LoVo (cell line): ENCODE measurements at regions not wholly inside any gene's neighbourhood (a gene's known extent, or its start where the extent isn't known, plus 50 kb on each side); places are given as distances from the start of the nearest gene placed in this dataset.
A peak's percentile ranks its signal among the peaks of the same experiment; 100 is the strongest.
"Not testable (repeated sequence)": the region's sequence is repeated elsewhere in the genome, so short reads cannot be mapped to it uniquely, and the experiment has no call there.

ENCODE experiments used
- DNase-seq: peaks from one replicate; pipeline ENCODE4 v3.0.0-alpha.2; 2016; ENCODE audit warnings: low spot score

DNA sequence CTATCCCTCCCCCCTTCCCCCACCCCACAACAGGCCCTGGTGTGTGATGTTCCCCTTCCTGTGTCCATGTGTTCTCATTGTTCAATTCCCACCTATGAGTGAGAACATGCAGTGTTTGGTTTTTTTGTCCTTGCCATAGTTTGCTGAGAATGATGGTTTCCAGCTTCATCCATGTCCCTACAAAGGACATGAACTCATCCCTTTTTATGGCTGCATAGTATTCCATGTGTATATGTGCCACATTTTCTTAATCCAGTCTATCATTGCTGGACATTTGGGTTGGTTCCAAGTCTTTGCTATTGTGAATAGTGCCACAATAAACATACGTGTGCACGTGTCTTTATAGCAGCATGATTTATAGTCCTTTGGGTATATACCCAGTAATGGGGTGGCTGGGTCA is 52.3 kb upstream of the MAN1A2 start:
- not testable (repeated sequence) for DNase-seq

DNA sequence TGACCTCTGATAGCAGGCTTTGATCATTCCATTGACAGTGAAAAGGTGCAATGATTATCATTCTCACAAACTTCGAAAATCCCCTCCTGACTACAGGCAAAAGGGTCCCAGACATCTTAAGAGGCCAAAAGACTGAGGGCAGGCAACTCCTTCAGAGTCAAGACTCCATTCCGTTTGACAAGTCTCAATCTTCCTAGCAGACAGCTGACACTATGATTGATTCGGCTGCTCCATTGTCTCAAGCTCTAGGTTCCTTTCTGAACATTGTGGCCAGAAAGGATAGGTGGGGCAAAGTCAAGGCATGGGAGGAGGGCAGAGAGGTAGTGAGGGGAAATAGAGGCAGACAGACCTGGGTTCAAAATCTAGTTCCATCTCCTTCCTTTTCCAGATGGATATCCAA is 53.7 kb upstream of the MAN1A2 start:
- DNase-seq, result no peak

DNA sequence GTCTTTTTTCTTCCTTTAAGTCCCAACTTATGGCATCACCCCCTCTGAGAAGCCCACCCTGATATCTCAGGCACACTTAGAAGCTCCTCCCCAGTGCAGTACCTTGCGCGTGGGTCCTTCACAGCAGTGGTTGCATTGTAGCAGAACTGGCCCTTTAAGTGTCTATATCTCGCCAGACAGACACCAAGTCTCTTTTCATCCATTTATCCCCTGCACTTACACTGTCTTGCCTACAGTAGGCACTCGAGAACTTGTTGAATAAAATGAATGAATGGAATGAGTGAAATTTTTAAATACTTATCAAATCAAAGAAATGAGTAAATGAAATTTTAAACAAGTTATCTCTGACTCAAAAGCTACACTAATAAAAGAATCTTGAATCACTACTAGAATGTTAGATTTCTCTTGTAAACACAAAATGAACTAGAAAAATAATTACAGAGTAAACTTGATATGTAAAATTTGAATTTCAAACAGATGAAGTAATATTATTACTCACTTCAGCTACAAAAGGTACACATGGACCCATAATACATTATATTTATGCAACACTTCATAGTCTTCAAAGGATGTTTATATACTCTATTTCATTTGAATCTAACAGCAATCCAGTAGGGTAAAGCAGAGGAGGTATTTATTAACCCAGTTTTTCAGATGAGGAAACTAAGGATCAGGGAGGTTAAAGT is 54.7 kb upstream of the MAN1A2 start:
- DNase-seq, result peak; percentile 24

DNA sequence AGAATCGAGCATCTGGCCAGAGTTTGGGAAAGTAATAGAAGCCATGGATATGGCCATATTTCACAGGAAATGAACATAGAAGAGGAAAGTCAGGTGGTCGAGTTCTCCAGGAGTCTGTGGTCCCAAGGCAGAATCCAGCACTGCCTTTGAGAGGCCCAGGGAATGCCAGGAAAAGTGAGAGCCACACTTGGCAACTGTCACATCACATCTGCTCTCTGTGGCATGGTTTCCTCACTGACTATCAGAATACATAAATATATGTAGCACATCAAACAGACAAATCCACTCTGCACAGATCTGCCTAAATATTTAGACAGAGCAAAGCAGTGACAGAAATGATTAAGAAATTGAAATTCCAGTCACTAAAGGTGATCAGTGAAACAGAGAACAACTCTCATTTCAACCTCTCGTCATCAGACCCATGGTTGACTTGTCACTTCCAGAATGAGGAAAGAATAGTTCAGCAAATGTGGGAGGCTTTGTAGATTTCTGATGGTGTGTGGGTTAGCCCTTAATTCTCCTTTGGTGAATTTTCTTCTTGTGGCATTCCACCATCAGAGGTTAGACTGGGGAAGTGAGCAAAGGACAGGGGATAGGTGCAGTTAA is 58.8 kb upstream of the MAN1A2 start:
- DNase-seq, result no peak

DNA sequence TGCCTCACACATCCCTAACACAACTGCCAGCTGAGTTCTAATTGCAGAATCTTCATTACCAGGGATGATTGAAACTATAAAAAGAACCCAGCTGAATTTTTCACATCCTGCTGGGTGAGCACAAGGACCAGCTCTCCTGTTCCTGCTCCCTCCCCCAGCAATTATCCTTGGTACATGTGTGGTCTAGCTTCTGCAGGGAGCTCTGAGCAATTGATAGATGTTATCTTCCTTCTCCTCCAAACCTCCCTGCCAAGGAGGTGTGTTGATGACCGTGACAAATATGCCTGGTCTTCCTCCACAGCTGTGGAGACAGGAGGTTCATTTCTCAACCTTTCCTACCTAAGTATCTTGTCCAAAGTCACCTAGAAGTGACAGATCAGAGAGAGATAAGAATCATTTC is 65.3 kb upstream of the MAN1A2 start:
- no peak for DNase-seq

DNA sequence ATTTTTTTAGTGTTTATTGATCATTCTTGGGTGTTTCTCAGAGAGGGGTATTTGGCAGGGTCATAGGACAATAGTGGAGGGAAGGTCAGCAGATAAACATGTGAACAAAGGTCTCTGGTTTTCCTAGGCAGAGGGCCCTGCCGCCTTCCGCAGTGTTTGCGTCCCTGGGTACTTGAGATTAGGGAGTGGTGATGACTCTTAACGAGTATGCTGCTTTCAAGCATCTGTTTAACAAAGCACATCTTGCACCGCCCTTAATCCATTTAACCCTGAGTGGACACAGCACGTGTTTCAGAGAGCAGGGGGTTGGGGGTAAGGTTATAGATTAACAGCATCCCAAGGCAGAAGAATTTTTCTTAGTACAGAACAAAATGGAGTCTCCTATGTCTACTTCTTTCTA is 67.1 kb upstream of the MAN1A2 start:
- DNase-seq, result not testable (repeated sequence)

DNA sequence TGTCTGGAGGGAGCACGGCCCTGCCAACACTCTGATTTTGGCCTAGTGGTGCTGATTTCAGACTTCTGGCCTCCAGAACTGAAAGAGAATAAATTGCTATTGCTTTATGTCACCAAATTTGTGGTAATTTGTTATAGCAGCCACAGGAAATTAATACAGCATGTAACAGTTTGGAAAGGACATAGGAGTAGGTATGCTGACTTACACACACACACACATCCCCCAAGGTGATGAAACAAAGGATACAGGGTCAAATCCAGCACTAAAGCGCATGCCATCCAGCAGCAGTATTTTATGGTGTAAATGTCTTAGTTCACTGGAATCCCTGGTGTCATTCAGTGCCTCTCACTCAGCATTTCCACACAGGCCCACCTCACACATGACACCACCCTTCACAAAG is 72.2 kb upstream of the MAN1A2 start:
- no peak for DNase-seq

DNA sequence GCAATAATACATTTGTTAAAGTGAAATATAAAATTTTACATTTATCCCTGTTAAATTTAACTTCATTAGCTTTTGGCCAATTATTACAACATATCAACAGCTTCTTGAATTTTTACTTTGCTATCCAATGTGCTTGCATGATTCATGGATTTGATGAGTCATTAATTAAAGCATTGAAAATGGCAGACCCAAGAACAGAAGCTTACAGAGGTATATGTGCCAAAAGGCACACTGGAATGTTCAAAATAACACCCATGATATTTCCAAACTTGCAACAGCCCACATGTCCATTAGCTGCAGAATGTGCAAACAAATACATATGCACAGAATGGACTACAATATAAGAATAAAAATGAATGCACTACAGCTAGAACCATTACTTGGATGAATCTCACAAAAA is 76.4 kb upstream of the MAN1A2 start:
- no peak for DNase-seq

DNA sequence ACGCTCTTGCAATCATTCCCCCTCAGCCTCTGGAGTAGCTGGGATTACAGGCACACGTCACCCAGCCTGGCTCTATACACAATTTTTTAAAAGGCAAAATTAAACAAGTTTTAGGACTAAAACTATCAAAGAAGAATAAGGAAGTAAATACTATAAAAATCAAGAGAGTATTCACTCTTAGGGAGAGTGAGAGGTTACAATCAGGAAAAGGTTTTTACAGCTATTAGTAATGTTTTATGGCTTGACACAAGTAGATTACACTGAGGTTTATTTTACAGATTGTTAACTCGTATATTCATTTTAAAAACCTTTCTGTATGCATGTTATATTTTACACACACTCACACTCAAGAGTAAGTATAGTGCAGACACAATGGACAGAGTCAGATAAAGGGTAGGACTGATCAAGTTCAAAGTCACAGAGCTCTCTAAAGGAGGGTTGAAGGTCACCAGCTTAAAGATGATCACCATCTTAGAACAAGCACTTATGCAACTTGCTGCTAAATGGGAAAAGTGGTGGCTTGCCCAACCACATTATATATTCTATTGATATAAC is 77.9 kb upstream of the MAN1A2 start:
- peak; percentile 29 for DNase-seq

DNA sequence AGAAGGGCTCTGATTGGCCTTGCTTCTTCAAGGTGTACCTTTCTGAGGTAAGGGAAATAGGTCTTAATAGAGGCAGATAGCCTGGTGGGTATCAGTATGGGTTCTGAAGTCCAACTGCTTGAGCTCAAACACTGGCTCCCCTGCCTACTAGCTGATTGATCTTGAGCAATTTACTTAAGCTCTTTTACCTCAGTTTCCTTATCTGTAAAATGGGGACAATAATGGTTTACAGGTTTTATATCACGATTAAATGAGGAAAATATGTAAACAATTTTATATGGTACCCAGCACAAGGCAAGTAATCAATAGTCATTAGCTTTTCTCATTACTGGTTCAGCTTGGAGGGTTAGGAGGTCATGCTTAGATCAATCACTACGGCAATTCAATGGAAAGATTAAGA is 75.8 kb upstream of the VTCN1 start:
- no peak for DNase-seq

DNA sequence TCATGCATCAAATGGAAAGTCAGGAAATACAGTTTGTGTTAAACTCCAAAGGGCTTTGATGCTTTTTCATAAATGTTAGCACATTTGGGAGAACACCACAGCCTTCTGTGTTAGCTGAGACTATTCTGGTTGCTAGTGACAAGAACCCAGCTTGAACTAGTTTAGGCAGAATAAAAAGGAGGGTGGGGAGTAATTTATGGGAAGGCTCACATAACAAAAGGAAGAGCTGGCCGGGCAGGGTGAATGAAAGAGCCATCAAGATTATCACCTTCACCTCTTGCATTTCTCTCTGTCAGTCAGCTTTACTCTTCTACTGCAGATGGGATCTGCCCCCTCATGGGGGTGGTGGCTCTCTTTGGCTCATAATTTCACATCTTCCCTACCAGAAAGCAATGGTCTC is 75.4 kb upstream of the VTCN1 start:
- DNase-seq, result no peak

DNA sequence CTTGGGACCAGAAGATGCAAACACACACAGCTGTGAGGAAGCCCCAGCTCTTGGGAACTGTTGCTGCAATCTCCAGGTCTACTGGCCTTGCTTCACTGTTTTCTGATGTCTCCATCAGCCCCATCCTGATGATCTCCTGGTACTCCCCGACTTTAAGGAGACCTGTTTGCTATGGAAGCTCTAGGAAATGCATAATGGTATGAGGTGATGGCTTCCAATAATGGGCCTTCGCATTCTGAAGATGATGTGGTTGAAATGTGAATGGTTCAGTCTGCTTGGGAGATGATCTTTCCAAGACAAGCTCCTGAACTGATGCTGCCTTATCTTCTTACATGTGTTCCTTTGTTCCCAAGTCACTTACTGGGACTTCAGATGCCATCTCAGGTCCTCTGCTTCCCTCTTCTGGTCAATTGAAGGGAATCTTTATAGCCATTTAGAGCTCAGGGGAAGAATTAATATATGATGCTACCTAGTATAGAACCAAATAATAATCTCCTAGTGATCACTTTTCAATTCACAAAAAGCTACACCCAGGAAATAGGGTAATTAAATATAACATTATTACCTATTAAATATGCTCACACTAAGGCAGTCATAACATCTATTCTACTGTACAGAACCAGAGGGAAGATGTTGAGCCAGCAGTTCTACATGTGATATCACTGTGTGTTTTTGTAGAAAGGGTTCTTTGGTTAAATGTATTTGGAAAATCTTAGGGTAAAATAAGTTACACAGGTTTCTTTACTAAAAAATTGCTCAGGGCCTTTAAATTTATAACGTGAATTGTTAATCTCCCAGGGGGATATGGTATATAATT is 73.9 kb upstream of the VTCN1 start:
- DNase-seq, result peak; percentile 60

DNA sequence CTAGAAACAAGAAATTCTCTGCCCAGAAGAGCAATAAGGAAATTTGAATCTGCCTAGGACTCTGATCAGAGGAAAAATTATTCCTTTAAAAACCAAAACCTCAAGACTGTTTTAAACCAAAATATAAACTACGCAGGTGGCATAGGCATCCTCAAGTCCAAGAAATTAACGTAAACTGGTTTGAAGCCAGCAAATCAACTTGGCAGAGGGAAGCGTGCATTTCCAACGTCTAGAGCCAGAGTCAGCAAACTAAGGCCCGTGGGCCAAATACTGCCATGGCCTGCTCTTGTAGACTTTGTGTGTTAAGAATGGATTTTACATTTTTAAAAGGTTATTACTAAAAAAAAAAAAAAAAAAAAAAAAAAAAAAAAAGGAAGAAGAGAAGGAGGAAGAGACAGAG is 67.8 kb upstream of the VTCN1 start:
- DNase-seq, result no peak

DNA sequence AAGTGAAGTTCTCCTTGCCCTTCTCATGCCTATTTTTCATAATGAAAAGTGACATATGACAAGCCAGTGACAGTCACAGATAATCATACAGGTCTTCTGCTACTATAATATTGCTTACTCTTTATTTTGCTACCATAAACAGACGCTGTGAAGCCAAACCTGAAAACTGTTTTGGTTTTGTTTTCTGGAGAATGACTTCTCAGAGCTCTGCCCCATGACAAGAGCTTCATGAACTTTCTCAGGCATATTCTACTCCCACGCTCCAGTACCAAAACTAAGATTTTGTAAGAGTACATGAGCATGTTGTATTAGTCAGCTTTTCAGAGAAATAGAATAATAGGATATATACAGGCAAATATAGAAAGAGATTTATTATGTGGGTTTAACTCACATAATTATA is 64.3 kb upstream of the VTCN1 start:
- no peak for DNase-seq

DNA sequence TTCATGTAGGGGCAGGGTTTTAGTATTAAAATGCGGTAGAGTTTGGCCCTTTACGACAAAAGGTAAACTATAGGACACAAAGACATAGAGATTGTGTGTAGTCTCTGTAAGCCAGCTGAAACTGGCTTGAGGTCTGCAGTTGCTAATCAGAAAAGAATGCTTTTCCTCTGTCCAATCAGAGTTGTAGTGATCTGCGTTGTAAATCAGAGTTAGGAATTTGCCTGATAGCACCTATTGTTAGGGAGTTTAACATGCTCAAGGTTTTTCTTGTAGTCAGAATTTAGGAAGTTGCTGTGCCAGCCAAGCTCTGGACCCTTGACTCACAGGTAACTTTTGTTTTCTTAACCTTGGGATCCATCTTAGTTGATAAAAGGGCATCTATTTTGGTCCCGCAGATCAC is 61.2 kb upstream of the VTCN1 start:
- no peak for DNase-seq

DNA sequence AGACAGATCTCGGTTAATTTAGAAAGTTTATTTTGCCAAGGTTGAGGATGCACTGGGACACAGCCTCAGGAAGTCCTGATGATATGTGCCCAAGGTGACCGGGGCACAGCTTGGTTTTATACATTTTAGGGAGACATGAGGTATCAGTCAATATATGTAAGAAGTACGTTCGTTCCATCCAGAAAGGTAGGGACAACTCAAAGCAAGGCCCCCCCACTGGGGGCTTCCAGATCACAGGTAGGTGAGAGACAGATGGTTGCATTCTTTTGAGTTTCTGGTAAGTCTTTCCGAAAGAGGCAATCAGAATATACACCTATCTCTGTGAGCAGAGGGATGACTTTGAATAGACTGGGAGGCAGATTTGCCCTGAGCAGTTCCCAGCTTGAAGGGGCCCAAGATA is 60.4 kb upstream of the VTCN1 start:
- DNase-seq, result no peak

DNA sequence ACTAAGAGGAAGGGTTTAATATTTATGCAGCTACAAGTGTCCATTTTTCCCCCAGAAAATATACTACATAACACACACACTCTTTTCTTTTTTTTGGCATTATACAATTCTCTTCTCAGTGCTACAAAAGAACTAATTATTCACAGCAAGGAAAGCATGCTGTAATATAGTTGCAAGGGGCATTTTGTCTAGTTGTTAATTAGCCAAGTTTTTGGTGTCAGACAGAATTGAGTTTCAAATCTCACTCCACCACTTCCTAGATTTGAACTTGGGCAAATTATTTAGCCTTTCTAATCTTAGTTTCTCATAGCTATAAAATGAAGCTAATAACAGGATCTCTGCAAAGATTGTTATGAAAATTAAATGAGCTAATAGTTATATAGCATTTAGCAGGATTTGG is 60.0 kb upstream of the VTCN1 start:
- DNase-seq, result no peak

DNA sequence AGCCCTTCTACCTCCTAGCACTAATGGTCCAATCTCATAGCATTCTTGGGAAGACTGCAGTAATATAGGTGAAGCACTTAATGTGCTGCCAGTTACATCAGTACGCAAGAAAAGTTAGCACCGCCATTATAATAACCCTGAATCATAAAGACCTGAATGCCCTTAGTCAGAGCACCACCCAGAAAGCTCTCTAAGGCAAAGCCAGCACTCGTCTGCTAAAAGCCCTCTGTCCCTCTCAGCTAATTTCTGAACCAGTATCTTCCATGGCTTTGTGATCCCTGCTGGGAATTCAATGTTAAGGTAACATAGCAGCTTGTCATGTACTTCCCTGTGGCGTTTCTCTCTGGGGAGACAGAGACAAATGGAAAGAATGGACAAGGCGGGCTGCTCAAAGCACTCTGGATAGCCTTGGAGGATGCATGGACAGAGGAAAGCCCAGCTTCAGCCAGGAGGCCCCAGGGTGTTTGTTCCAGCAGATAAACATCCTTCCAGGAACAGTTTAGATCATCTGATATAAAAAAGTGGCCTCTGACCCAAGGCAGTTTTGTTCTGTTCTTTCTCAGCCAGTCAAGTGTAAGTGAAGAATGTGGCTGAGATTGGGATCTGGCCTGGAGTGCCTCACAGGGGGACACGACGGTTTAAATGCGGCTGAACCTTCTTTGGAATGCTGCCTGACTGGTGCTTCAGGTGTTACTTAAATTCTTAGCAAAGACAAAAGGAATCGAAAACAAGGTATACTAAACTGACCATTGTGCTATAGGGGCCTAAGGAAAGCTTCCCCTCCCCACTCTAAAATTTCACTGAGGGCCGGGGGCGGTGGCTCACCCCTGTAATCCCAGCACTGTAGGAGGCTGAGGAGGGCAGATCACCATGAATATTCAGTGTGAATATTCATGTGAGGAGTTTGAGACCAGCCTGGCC is 58.1 kb upstream of the VTCN1 start:
- no peak for DNase-seq

DNA sequence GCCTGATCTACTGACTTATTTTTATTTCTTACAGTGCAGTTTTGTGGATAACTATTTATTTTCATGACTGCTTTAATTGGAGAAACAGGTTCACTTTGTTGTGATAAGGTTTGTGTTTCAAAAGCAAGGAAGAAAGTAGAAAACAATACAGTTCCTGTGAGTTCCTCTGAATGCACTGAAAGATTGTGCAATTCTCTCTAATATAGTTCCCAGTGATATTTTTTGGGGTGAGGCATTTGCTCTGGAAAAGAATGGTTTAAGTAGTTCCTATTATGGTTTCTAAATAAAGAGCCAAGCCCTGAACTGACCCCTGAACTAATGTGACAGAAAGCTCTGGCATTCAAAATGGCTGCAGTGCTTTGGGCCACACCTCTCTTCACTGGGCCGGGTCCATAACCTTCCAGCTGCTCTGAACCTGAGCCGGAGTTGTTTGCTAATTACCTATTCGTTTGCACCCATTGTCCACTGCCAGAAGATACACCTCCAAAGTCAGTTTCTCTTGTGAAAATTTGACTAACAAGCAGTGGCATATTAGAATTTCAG is 56.6 kb upstream of the VTCN1 start:
- DNase-seq, result no peak

DNA sequence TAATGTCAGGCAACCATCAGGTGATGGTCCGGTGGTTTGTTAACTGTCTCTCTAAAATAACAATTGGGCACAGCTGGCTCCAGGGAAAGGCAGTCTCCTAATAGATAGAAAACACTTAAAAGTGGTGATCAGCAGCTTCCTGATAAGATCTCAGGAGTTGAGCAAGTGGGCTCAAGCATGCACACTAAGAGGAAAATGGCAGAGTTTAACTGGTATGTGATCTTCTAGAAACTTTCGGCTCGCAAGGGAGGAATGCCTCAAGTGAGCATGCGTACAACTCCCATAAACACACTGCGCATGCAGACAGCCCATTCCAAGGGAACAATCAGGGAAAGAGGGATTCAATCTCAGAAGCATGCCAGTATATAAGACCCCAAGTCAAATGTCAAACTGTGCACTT is 52.2 kb upstream of the VTCN1 start:
- DNase-seq, result no peak

DNA sequence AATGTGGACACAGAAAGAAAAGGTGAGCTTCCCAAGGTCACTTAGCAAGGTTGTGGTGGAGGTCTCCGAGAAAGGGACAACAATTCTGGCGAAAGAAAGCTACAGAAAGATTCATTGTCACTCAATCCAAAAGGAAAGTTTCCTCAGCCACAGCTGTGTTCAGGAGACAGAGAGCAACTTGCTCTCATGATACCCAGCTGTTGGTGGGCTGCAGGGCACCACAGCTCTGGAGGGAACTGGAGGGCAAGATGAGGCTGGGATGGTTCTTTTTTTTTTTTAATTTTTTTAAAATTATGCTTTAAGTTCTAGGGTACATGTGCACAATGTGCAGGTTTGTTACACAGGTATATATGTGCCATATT is 50.7 kb upstream of the VTCN1 start:
- no peak for DNase-seq
